ENCODE measurements at regions not wholly inside any gene's neighbourhood (a gene's known extent, or its start where the extent isn't known, plus 50 kb on each side); places are given as distances from the start of the nearest gene placed in this dataset.

DNA sequence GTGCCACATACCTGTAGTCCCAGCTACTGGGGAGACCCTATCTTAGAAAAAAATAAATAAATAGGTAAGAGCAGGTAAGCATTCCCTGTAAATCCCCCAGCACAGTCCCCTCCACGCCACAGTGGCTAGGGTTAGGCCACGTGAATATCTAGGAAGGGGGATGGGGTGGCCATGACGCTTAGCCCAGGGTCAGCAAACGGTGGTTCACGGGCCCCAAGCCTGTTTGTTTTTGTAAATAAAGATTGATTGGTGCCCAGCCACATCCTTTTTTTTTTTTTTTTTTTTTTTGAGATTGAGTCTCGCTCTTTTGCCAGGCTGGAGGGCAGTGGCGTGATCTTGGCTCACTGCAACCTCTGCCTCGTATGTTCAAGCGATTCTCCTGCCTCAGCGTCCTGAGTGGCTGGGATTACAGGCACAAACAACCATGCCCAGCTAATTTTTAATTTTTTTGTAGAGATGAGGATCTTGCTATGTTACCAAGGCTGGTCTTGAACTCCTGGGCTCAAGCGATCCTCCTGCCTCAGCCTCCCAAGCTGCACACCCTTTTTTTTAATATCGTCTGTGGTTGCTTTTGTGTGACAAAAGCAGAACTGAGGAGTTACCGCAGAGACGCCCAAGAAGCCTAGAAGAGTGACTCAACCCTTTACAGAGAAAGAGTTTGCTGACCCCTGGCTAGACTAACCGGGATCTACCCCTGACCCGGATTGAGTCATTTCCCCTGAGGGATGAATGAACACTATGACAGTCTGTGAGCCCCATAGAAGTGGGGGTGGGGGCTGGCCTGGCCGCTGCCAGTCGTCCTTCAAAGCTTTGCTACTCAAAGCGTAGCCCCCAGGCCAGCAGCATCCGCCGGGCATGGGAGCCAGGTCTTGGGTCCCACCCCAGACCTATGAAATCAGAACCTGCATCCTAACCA is 113.7 kb upstream of the NCOR2 start (continued):
- TF ChIP-seq NFYA (IDR thresholded peaks at IDR 0.05; ENCODE audit: borderline replicate concordance, low read depth, low read length) (no peak), POLR2AphosphoS2 (IDR thresholded peaks at IDR 0.05; ENCODE audit: low read depth, low read length) (no peak)
- TF ChIP-seq, protein P1, sequence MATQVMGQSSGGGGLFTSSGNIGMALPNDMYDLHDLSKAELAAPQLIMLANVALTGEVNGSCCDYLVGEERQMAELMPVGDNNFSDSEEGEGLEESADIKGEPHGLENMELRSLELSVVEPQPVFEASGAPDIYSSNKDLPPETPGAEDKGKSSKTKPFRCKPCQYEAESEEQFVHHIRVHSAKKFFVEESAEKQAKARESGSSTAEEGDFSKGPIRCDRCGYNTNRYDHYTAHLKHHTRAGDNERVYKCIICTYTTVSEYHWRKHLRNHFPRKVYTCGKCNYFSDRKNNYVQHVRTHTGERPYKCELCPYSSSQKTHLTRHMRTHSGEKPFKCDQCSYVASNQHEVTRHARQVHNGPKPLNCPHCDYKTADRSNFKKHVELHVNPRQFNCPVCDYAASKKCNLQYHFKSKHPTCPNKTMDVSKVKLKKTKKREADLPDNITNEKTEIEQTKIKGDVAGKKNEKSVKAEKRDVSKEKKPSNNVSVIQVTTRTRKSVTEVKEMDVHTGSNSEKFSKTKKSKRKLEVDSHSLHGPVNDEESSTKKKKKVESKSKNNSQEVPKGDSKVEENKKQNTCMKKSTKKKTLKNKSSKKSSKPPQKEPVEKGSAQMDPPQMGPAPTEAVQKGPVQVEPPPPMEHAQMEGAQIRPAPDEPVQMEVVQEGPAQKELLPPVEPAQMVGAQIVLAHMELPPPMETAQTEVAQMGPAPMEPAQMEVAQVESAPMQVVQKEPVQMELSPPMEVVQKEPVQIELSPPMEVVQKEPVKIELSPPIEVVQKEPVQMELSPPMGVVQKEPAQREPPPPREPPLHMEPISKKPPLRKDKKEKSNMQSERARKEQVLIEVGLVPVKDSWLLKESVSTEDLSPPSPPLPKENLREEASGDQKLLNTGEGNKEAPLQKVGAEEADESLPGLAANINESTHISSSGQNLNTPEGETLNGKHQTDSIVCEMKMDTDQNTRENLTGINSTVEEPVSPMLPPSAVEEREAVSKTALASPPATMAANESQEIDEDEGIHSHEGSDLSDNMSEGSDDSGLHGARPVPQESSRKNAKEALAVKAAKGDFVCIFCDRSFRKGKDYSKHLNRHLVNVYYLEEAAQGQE (IDR thresholded peaks at IDR 0.05; ENCODE audit: low read depth, low read length): no peak
- TF ChIP-seq, protein P2, sequence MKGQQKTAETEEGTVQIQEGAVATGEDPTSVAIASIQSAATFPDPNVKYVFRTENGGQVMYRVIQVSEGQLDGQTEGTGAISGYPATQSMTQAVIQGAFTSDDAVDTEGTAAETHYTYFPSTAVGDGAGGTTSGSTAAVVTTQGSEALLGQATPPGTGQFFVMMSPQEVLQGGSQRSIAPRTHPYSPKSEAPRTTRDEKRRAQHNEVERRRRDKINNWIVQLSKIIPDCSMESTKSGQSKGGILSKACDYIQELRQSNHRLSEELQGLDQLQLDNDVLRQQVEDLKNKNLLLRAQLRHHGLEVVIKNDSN (IDR thresholded peaks at IDR 0.05; ENCODE audit: borderline replicate concordance, extremely low read length, insufficient read depth, low read depth, low read length): no peak
- TF ChIP-seq, protein P3, sequence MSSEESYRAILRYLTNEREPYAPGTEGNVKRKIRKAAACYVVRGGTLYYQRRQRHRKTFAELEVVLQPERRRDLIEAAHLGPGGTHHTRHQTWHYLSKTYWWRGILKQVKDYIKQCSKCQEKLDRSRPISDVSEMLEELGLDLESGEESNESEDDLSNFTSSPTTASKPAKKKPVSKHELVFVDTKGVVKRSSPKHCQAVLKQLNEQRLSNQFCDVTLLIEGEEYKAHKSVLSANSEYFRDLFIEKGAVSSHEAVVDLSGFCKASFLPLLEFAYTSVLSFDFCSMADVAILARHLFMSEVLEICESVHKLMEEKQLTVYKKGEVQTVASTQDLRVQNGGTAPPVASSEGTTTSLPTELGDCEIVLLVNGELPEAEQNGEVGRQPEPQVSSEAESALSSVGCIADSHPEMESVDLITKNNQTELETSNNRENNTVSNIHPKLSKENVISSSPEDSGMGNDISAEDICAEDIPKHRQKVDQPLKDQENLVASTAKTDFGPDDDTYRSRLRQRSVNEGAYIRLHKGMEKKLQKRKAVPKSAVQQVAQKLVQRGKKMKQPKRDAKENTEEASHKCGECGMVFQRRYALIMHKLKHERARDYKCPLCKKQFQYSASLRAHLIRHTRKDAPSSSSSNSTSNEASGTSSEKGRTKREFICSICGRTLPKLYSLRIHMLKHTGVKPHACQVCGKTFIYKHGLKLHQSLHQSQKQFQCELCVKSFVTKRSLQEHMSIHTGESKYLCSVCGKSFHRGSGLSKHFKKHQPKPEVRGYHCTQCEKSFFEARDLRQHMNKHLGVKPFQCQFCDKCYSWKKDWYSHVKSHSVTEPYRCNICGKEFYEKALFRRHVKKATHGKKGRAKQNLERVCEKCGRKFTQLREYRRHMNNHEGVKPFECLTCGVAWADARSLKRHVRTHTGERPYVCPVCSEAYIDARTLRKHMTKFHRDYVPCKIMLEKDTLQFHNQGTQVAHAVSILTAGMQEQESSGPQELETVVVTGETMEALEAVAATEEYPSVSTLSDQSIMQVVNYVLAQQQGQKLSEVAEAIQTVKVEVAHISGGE (CRISPR knock-in tag; IDR thresholded peaks at IDR 0.05): no peak
